IPS DF 6.9 (cell line): ENCODE measurements at regions not wholly inside any gene's neighbourhood (a gene's known extent, or its start where the extent isn't known, plus 50 kb on each side); places are given as distances from the start of the nearest gene placed in this dataset.

ENCODE experiments used
- DNase-seq: peaks from one replicate; pipeline ENCODE4 v3.0.0-alpha.2; 2013; ENCODE audit warnings: low read depth, low spot score
- H3K27ac ChIP-seq: one replicate; pipeline ENCODE4 v1.5.1; 2013; ENCODE audit warnings: low read length, control low read depth
- H3K27me3 ChIP-seq: 2 replicates; pipeline ENCODE4 v1.6.1; 2013; ENCODE audit warnings: mild to moderate bottlenecking, low read length; ENCODE audit not compliant: control insufficient read depth, insufficient read depth
- H3K36me3 ChIP-seq: 2 replicates; pipeline ENCODE4 v1.6.1; 2013; ENCODE audit warnings: low read length; ENCODE audit not compliant: control insufficient read depth, insufficient read depth
- H3K4me1 ChIP-seq: 2 replicates; pipeline ENCODE4 v1.6.1; 2013; ENCODE audit warnings: low read length; ENCODE audit not compliant: control insufficient read depth, insufficient read depth
- H3K4me3 ChIP-seq: 2 replicates; pipeline ENCODE4 v1.5.1; 2013; ENCODE audit warnings: mild to moderate bottlenecking, low read length
- H3K9me3 ChIP-seq: 2 replicates; pipeline ENCODE4 v1.6.1; 2013; ENCODE audit warnings: low read length, inconsistent platforms; ENCODE audit not compliant: control insufficient read depth, insufficient read depth
- WGBS: extraction: QIAGEN DNeasy Blood & Tissue Kit; methylation state at CpG from one replicate; pipeline ENCODE4 v1.1.7; 2013; ENCODE audit warnings: mixed read lengths, missing lambda C conversion rate; ENCODE audit not compliant: insufficient read length, insufficient coverage; 5-methylcytosine and 5-hydroxymethylcytosine counted together

GRCh38 chr4:83890816-83891215, 354.9 kb downstream of the GPAT3 start:
- Histone ChIP-seq H3K27ac (no peak overlapping the region), H3K4me1 (0 out of 2 replicates have a peak, but pooled peaks cover 2% of the 10 kb centered on the region), H3K9me3 (no peaks in the 10 kb centered on the region), H3K27me3 (no peaks in the 10 kb centered on the region), H3K36me3 (no peaks in the 10 kb centered on the region), H3K4me3 (no peak overlapping the region)
- no CpG with 5 or more reads among the region's 1 CpG for WGBS
- no peak for DNase-seq

DNA sequence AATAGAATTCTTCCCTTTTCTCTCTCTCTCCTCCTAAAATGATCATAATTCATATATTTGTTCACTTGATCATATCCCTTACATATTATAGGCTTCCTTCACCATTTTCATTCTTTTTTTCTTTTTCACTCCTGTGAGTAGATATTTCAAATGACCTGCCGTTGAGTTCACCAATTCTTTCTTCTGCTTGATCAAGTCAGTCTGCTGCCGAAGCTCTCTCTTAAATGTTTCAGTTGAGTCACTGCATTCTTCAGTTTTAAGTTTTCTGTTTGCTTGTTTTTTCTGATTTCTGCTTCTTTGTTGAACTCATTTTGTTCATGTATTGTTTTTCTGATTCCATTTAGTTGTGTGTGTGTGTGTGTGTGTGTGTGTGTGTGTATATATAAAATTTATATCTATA, 354.3 kb downstream of the GPAT3 start:
- no peak for DNase-seq
- H3K4me3 ChIP-seq = no peak overlapping the region
- H3K4me1 ChIP-seq = 0 out of 2 replicates have a peak, but pooled peaks cover 2% of the 10 kb centered on the region
- no peak overlapping the region for H3K27ac ChIP-seq
- H3K9me3 ChIP-seq = no peaks in the 10 kb centered on the region
- WGBS = no CpG with 5 or more reads among the region's 2 CpGs
- H3K27me3 ChIP-seq = no peaks in the 10 kb centered on the region
- H3K36me3 ChIP-seq = no peaks in the 10 kb centered on the region

DNA sequence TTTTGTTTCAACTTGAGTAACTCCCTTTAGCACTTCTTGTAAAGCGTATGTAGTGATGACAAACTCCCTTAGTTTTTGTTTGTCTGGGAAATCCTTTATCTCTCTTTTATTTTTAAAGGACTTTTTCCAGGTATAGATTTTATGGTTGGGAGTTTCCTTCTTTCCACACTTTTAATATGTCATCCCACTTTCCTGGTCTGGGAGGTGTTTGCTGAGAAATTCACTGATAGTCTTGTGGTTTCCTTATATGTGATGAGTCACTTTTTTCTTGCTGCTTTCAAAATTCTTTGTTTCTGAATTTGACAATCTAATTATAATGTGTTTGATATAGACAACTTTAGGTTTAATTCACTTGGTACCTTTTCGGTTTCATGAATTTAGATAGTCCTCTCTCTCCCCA, 353.9 kb downstream of the GPAT3 start:
- Histone ChIP-seq H3K4me1 (0 out of 2 replicates have a peak, but pooled peaks cover 2% of the 10 kb centered on the region), H3K36me3 (no peaks in the 10 kb centered on the region), H3K27me3 (no peaks in the 10 kb centered on the region), H3K27ac (no peak overlapping the region), H3K9me3 (no peaks in the 10 kb centered on the region), H3K4me3 (no peak overlapping the region)
- no CpG with 5 or more reads among the region's 2 CpGs for WGBS
- no peak for DNase-seq

DNA sequence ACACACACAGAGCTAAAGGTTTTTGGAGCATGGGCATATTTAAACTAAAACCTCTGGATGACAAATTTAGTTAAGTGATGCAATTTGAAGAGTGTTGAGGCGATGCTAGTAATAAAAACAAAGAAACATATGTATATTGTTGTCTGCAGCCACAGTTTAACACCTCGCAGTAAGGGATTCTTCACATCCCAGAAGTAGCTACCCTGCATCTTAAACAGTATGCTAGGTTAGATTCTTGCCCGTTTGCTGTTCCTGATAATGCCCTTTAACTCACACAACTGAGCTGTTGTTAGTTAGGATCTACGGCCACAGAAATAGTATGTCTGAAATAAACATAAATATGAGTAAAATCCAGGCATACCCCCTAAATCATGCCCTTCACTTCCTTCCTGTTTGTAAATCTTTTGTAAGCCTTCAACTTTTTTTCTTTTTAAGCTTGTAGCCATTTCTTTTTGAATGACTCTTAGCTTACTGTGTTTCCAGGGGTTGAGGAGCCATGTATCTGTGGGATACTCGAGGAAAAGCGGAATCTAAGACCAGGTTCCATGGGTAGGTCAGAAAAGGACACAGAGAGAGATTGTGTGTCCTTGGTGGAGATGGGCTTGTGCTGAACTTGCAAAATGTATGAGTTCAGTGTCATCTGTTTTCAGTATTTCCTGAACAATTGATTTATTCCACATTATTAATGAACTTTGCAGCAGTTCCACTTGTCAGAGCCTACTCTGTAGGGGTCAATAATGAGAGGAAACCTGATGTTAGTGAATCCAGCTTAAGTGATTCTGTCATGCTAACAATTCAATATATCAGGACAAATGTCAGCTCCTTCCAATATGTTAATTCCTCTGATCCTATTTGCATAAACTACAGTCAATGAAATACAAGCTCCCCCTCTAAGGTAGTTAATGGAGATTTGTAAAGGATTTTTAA, 349.6 kb downstream of the GPAT3 start:
- no peaks in the 10 kb centered on the region for H3K36me3 ChIP-seq
- no peak for DNase-seq
- no peaks in the 10 kb centered on the region for H3K4me1 ChIP-seq
- no peak overlapping the region for H3K4me3 ChIP-seq
- H3K9me3 ChIP-seq = no peaks in the 10 kb centered on the region
- H3K27ac ChIP-seq = no peak overlapping the region
- H3K27me3 ChIP-seq = no peaks in the 10 kb centered on the region
- no CpG with 5 or more reads among the region's 6 CpGs for WGBS

DNA sequence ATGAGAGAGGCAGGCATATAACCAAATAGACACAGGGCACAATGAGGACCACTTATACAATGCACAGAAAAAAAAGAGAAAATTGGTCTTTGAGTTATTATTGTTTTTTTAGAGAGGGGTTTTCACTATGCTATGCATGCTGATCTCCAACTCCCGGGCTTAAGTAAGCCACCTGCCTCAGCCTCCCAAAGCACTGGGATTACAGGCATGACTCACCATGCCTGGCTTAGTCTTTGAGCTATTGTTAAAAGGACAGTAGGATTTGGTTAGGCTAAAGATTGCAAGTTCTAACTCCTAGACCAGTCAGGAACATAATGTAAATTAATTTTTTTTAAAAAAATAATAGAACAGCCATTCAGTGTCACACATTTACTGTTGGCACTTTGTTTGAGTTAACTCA, 340.1 kb downstream of the GPAT3 start:
- Histone ChIP-seq H3K27ac (no peak overlapping the region), H3K9me3 (no peaks in the 10 kb centered on the region), H3K4me1 (no peaks in the 10 kb centered on the region), H3K27me3 (no peaks in the 10 kb centered on the region), H3K36me3 (no peaks in the 10 kb centered on the region), H3K4me3 (no peak overlapping the region)
- no peak for DNase-seq
- WGBS = no CpG with 5 or more reads among the region's 1 CpG

- no CpG with 5 or more reads among the region's 2 CpGs for WGBS
- no peak for DNase-seq
- no peaks in the 10 kb centered on the region for H3K9me3 ChIP-seq
- no peaks in the 10 kb centered on the region for H3K36me3 ChIP-seq
- no peaks in the 10 kb centered on the region for H3K27me3 ChIP-seq
- no peak overlapping the region for H3K4me3 ChIP-seq
- H3K27ac ChIP-seq = no peak overlapping the region
- no peaks in the 10 kb centered on the region for H3K4me1 ChIP-seq
Measured at GRCh38 chr4:83875437-83875836, 339.5 kb downstream of the GPAT3 start.

DNA sequence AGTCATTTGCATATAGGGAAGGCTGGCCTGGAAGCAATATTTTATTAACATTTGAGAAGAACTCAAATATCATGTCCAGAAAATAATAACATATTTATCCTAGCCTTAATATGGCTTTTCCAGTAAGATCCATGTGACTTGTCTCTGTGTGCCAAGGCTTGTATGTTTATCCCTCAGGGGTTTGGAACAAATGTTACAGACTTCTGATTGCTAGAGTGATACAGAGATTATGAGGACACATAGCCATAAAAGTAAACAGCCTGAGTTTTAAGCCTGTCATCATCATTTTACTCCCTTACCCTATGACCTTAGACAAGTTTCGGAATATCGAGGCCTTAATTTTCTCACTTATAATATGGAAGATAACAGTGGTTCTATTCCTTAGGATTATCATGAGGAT, 338.1 kb downstream of the GPAT3 start:
- no peaks in the 10 kb centered on the region for H3K4me1 ChIP-seq
- H3K27ac ChIP-seq = no peak overlapping the region
- no CpG with 5 or more reads among the region's 2 CpGs for WGBS
- H3K9me3 ChIP-seq = no peaks in the 10 kb centered on the region
- H3K36me3 ChIP-seq = no peaks in the 10 kb centered on the region
- no peaks in the 10 kb centered on the region for H3K27me3 ChIP-seq
- H3K4me3 ChIP-seq = no peak overlapping the region
- DNase-seq = no peak

GRCh38 chr4:83870328-83870950, 334.5 kb downstream of the GPAT3 start:
- Histone ChIP-seq H3K9me3 (no peaks in the 10 kb centered on the region), H3K4me1 (0 out of 2 replicates have a peak, but pooled peaks cover 1% of the 10 kb centered on the region), H3K27me3 (no peaks in the 10 kb centered on the region), H3K36me3 (no peaks in the 10 kb centered on the region), H3K4me3 (no peak overlapping the region), H3K27ac (no peak overlapping the region)
- no peak for DNase-seq
- WGBS = no CpG with 5 or more reads among the region's 5 CpGs

- Histone ChIP-seq H3K36me3 (no peaks in the 10 kb centered on the region), H3K9me3 (no peaks in the 10 kb centered on the region), H3K4me3 (no peak overlapping the region), H3K4me1 (peaks cover 3% of the 10 kb centered on the region; the same call in 1 of the 2 replicates), H3K27me3 (no peaks in the 10 kb centered on the region), H3K27ac (no peak overlapping the region)
- DNase-seq = no peak
- WGBS = no CpG with 5 or more reads among the region's 4 CpGs
Measured at GRCh38 chr4:83866834-83867621, 331.1 kb downstream of the GPAT3 start.

- H3K4me3 ChIP-seq = no peak overlapping the region
- no peaks in the 10 kb centered on the region for H3K36me3 ChIP-seq
- H3K9me3 ChIP-seq = no peaks in the 10 kb centered on the region
- peaks cover 3% of the 10 kb centered on the region; the same call in 1 of the 2 replicates for H3K4me1 ChIP-seq
- DNase-seq = no peak
- no CpG with 5 or more reads among the region's 6 CpGs for WGBS
- H3K27me3 ChIP-seq = no peaks in the 10 kb centered on the region
- H3K27ac ChIP-seq = no peak overlapping the region
Measured at GRCh38 chr4:83865417-83866150, 329.7 kb downstream of the GPAT3 start.
